ENCODE measurements at regions not wholly inside any gene's neighbourhood (a gene's known extent, or its start where the extent isn't known, plus 50 kb on each side); places are given as distances from the start of the nearest gene placed in this dataset.

DNA sequence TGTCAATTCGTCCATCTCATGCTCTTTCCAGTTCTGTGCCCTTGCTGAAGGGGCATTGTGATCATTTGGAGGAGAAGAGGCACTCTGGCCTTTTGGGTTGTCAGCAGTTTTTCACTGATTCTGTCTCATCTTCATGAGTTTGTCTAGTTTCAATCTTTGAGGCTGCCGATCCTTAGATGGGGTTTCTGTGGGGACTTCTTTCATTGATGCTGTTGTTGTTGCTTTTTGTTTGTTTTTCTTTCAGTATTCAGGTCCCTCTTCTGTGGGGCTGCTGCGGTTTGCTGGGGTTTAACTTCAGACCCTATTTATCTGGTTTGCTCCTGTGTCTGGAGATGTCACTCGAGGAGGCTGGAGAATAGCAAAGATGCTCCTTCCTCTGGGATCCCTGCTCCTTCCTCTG lies 224.3 kb downstream of the JRKL start (continued):
- TF ChIP-seq, protein P1, sequence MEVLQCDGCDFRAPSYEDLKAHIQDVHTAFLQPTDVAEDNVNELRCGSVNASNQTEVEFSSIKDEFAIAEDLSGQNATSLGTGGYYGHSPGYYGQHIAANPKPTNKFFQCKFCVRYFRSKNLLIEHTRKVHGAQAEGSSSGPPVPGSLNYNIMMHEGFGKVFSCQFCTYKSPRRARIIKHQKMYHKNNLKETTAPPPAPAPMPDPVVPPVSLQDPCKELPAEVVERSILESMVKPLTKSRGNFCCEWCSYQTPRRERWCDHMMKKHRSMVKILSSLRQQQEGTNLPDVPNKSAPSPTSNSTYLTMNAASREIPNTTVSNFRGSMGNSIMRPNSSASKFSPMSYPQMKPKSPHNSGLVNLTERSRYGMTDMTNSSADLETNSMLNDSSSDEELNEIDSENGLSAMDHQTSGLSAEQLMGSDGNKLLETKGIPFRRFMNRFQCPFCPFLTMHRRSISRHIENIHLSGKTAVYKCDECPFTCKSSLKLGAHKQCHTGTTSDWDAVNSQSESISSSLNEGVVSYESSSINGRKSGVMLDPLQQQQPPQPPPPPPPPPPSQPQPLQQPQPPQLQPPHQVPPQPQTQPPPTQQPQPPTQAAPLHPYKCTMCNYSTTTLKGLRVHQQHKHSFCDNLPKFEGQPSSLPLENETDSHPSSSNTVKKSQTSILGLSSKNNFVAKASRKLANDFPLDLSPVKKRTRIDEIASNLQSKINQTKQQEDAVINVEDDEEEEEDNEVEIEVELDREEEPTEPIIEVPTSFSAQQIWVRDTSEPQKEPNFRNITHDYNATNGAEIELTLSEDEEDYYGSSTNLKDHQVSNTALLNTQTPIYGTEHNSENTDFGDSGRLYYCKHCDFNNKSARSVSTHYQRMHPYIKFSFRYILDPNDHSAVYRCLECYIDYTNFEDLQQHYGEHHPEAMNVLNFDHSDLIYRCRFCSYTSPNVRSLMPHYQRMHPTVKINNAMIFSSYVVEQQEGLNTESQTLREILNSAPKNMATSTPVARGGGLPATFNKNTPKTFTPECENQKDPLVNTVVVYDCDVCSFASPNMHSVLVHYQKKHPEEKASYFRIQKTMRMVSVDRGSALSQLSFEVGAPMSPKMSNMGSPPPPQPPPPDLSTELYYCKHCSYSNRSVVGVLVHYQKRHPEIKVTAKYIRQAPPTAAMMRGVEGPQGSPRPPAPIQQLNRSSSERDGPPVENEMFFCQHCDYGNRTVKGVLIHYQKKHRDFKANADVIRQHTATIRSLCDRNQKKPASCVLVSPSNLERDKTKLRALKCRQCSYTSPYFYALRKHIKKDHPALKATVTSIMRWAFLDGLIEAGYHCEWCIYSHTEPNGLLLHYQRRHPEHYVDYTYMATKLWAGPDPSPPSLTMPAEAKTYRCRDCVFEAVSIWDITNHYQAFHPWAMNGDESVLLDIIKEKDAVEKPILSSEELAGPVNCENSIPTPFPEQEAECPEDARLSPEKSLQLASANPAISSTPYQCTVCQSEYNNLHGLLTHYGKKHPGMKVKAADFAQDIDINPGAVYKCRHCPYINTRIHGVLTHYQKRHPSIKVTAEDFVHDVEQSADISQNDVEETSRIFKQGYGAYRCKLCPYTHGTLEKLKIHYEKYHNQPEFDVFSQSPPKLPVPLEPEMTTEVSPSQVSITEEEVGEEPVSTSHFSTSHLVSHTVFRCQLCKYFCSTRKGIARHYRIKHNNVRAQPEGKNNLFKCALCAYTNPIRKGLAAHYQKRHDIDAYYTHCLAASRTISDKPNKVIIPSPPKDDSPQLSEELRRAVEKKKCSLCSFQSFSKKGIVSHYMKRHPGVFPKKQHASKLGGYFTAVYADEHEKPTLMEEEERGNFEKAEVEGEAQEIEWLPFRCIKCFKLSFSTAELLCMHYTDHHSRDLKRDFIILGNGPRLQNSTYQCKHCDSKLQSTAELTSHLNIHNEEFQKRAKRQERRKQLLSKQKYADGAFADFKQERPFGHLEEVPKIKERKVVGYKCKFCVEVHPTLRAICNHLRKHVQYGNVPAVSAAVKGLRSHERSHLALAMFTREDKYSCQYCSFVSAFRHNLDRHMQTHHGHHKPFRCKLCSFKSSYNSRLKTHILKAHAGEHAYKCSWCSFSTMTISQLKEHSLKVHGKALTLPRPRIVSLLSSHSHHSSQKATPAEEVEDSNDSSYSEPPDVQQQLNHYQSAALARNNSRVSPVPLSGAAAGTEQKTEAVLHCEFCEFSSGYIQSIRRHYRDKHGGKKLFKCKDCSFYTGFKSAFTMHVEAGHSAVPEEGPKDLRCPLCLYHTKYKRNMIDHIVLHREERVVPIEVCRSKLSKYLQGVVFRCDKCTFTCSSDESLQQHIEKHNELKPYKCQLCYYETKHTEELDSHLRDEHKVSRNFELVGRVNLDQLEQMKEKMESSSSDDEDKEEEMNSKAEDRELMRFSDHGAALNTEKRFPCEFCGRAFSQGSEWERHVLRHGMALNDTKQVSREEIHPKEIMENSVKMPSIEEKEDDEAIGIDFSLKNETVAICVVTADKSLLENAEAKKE (CRISPR knock-in tag; IDR thresholded peaks at IDR 0.05): no peak
- no peak for TF ChIP-seq ETS1 (IDR thresholded peaks at IDR 0.05)
- TF ChIP-seq POLR2AphosphoS5 (IDR thresholded peaks at IDR 0.05; ENCODE audit: low read depth): no peak
- TF ChIP-seq EZH2 (IDR thresholded peaks at IDR 0.05; ENCODE audit: low read depth, unreplicated experiment): no peak
- no peak for TF ChIP-seq JUNB (IDR thresholded peaks at IDR 0.05; ENCODE audit: unreplicated experiment)
- no peak for TF ChIP-seq EZH2phosphoT487 (IDR thresholded peaks at IDR 0.05; ENCODE audit: unreplicated experiment)
- TF ChIP-seq NANOG (IDR thresholded peaks at IDR 0.05; ENCODE audit: borderline replicate concordance): no peak

DNA sequence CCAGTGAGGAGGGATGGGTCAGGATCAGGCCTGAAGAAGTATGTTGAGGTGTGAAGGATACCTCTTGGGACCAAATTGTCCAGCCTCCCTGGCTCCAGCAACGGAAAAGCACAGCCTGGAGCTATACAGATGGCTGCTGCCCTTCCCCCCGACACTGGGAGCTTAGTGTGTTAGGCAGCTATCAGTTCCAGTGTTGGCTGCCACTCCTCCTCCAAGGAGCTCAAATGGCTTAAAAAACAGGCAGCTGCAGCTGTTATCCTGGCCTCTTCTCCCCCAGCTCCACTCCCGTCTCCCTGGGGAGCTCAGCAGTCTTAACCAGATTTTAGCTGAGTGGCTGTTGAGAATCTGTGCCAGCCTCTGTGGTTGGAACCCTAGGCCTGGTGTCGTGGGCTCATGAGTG lies 225.0 kb downstream of the JRKL start:
- no peak overlapping the region for H3K27ac Mint-ChIP-seq
- H3K27me3 ChIP-seq (ENCODE audit: insufficient read depth): no peaks in the 10 kb centered on the region
- TF ChIP-seq CREB1 (CRISPR knock-in tag; IDR thresholded peaks at IDR 0.05; ENCODE audit: low read depth) (no peak), NANOG (IDR thresholded peaks at IDR 0.05; ENCODE audit: borderline replicate concordance) (no peak), EZH2phosphoT487 (IDR thresholded peaks at IDR 0.05; ENCODE audit: unreplicated experiment) (no peak)
- TF ChIP-seq, protein P2, sequence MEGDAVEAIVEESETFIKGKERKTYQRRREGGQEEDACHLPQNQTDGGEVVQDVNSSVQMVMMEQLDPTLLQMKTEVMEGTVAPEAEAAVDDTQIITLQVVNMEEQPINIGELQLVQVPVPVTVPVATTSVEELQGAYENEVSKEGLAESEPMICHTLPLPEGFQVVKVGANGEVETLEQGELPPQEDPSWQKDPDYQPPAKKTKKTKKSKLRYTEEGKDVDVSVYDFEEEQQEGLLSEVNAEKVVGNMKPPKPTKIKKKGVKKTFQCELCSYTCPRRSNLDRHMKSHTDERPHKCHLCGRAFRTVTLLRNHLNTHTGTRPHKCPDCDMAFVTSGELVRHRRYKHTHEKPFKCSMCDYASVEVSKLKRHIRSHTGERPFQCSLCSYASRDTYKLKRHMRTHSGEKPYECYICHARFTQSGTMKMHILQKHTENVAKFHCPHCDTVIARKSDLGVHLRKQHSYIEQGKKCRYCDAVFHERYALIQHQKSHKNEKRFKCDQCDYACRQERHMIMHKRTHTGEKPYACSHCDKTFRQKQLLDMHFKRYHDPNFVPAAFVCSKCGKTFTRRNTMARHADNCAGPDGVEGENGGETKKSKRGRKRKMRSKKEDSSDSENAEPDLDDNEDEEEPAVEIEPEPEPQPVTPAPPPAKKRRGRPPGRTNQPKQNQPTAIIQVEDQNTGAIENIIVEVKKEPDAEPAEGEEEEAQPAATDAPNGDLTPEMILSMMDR (conservative IDR thresholded peaks at IDR 0.05; ENCODE audit: low read depth in 2 of 2): no peak
- no peak for DNase-seq (ENCODE audit: low spot score)
- no peak for ATAC-seq
- H2AFZ ChIP-seq: no peak overlapping the region
- peaks cover 10% of the 10 kb centered on the region; the same call in 2 of the 3 replicates for H3K9me3 Mint-ChIP-seq
- H3K79me2 ChIP-seq (replicated peaks; ENCODE audit: insufficient read depth): no peaks in the 10 kb centered on the region
- no peak overlapping the region for H3K4me3 Mint-ChIP-seq
- H3F3A ChIP-seq (replicated peaks; ENCODE audit: low read depth): no peaks in the 10 kb centered on the region
- H3K27ac ChIP-seq (ENCODE audit: low read depth): no peak overlapping the region
- H3K36me3 ChIP-seq (ENCODE audit: insufficient read depth): no peaks in the 10 kb centered on the region
- H3K4me1 ChIP-seq (ENCODE audit: insufficient read depth): peaks cover 3% of the 10 kb centered on the region; the same call in 1 of the 2 replicates
- H3K9me2 ChIP-seq (ENCODE audit: insufficient read depth): peaks cover 7% of the 10 kb centered on the region; the same call in 1 of the 2 replicates
- peaks cover 5% of the 10 kb centered on the region; the same call in 2 of the 3 replicates for H3K4me1 Mint-ChIP-seq
- no peaks in the 10 kb centered on the region for H3K27me3 Mint-ChIP-seq (ENCODE audit: insufficient read depth, low read depth, poor library complexity)
- peaks cover 12% of the 10 kb centered on the region; the same call in 2 of the 3 replicates for H3K36me3 Mint-ChIP-seq (ENCODE audit: low read depth)
- no peak overlapping the region for H3K4me2 ChIP-seq
- no peak overlapping the region for H3K4me3 ChIP-seq
- no peaks in the 10 kb centered on the region for H4K20me1 ChIP-seq (replicated peaks; ENCODE audit: insufficient read depth)

Data from GM23338 (cell line).